HG02642 (cell line): ENCODE measurements at regions not wholly inside any gene's neighbourhood (a gene's known extent, or its start where the extent isn't known, plus 50 kb on each side); places are given as distances from the start of the nearest gene placed in this dataset.

ENCODE experiments used
- ATAC-seq: cut with Tn5 transposase; IDR thresholded peaks from one replicate; pipeline ENCODE4 v1.9.1; 2021; ENCODE audit warnings: mild to moderate bottlenecking; ENCODE audit not compliant: unreplicated experiment, poor library complexity

DNA sequence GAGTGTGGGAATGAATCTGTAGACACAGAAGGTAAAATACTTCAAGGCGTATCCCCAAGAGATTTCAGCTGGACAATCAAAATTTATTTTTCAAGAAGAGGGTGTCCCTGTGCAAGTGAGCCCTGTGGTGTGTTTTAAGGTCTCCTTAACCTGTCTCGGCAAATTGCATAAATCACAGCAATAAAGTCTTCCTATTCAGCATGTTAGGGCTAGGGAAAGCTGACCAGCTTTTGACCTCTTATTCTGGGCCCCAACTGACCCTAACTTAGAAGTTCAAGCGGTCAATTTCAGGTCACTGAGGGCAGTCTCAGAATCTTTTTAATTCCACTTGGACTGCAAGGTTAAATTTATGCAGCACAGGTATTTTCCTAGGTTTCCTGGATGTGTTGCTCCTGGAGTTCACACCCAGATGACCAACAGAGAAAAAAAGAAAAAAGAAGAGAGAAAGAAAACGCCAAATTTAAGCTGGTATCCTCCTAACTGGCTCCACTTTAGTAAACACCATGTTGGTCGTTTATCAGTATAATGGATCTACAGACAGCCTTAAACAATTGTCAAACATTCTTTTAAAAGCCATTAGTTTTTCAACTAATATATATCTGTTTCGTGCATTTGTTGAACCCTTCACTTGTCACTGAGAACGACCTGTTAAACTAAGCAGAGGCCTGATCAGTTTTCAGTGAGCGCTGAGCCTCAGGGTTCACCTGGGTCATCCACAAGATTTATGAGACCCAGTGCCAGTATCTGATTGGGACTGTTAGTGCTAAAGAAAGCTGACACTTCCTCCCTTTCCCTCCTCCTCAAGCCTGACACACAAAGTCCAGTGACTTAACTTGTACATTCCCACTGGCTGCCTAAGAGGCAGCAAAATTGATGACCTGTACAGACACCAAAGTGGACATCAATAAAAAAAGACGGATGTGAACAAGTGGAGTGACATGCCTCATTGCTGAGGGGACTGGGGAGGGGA lies 546.1 kb downstream of the NR2F1-AS1 start:
- ATAC-seq: no peak

DNA sequence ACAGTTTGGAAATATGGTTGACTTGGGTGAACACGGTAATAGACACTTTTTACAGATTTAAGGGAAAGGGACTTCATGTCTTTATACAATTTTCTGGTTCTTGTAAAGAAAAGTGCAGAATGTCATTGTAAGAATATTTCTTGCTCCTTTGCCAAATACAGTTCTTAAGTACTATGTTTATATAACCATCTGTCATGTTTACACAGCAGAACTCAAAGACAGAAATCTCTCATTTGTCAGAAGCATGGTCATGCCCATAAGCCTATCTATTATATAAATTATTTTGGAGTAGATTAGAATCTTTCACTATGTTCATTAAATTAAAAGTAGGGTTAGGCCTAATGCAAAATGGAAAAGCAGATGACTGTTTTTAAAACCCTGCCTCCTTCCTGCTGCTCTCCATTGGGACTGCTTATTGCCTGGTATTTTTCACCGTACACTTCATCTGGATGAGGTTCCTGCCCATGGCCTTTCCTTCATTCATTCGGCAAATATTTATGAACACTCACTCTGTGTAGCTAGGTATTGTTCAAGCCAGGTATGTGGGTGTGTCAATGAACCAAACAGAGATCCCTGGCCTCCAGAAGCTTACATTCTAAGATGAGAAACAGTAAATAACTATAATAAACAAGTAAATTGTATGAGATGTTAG lies 558.1 kb downstream of the NR2F1-AS1 start:
- ATAC-seq: no peak

DNA sequence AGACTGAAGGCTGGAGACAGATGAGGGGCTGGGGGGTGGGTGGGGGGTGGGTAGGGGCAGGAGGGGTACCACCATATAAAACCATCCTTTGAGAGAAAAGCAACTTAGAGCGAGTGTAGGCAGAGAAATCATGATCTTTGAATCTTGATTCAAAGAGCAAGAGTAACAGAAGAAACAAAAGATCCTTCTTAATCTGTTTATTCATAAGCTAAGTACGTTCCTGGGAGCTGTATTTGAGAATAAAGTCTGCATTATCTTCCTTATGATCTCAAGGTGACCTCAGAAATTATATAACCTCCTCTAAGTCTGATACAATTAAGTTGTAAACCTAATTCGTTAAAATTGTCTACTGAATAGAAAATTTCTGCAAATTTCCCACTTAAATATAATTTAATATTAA lies 558.8 kb downstream of the NR2F1-AS1 start:
- ATAC-seq: no peak

DNA sequence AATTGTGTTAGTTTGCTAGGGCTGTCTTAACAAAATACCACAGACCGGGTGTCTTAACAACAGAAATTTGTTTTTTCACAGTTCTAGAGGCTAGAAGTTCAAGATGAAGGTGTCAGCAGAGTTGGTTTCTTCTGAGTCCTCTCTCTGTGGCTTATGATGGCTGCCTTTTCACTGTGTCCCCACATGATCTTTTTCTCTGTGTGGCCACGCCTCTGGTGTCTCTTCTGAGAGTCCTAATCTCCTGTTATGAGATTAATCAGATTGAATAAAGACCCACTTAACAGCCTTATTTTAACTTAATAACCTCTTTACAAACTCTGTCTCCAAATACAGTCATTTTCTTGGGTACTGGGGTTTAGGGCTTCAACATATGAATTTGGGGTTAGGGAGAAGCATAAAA lies 561.1 kb downstream of the NR2F1-AS1 start:
- no peak for ATAC-seq

DNA sequence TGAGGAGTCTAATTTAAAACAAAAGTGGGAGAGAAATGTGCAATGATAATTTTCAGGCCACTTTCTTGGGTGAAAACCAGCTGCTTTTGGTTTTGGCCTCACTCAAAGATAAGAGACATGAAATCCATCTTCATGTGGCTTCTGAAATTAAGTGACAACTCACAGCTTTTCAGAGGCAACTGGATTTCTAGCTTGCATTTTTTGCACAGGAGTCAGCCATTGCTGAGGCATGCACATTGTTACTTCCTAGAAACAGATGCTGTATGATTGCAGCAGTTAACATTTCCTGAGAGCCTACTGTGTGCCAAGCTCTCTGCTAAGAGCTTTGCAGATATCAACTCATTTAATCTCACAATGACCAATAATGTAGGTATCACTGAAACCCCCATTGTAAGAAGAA lies 562.6 kb downstream of the NR2F1-AS1 start:
- ATAC-seq: no peak

- no peak for ATAC-seq
Observed at GRCh38 chr5:93017849-93018248, 563.2 kb downstream of the NR2F1-AS1 start.

GRCh38 chr5:93017376-93017775 lies 563.6 kb downstream of the NR2F1-AS1 start:
- ATAC-seq: no peak

DNA sequence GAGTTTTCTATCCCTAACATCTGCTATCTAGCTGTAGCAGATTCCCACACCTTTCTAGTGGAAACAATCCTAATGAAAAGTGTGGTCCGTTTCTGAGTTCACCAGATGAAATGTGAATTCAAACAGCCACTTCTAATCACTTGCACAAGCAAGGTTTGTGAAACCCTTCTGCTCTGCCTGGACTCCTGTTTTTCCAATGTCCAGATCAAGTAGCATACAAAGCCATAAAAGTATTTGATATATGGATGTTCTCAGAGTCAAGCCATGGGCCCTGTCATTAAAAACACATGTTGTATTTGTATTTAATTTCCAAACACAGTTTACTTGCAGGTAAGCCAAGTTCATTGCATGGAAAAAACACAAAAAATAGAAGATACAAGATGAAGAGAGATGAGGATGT lies 570.4 kb downstream of the NR2F1-AS1 start:
- ATAC-seq: no peak

GRCh38 chr5:93010037-93010436 lies 571.0 kb downstream of the NR2F1-AS1 start:
- ATAC-seq: no peak

DNA sequence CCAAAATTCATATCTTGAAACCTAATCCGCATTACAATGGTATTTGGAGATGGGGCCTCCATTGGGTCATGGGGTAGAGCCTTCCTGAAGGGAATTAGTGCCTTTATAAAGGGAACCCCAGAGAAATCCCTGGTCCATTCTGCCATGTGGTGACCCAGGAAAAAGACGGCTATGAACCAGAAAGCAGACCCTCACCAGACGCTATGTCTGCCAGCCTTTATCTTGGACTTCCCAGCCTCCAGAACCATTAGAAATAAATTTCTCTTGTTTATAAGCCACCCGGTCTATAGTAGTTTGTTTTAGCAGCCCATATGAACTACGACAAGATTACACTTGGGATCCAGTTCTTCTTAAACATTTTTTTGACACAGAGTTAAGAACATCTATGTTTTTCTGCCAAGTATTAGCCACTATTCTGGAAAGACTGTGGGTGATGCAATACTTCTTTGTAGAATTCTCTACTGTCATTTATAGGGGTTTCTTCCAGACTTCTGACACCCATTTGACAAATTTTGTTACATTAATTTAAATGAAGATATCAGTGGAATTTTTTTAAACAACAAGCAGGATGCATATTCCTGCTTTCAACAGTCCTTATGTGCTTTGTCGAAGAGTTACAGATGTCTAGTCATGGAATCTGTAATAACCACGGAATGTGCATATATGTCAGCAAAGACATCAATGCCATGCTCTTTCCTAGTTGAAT lies 572.4 kb downstream of the NR2F1-AS1 start:
- no peak for ATAC-seq

DNA sequence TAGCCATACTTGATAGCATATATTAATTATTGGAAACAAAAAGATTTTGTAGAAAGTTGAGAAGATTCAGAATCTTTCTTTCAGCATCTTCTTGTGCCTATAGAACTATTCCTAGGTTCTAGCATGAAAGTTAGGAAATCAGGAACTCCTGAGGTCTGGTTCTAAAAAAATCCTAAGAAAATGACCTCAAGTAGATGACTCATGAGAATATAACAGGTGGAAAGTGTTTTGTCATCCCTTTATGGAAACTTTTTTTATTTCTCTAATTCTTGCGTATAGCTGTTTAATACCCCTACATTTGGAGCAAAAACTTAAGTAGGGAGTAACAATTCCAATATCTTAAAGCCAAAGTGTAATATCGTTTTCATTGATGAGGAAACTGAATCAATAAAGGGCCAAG lies 574.1 kb downstream of the NR2F1-AS1 start:
- ATAC-seq: no peak

- no peak for ATAC-seq
Observed at GRCh38 chr5:92998456-92998855, 582.6 kb downstream of the NR2F1-AS1 start.

DNA sequence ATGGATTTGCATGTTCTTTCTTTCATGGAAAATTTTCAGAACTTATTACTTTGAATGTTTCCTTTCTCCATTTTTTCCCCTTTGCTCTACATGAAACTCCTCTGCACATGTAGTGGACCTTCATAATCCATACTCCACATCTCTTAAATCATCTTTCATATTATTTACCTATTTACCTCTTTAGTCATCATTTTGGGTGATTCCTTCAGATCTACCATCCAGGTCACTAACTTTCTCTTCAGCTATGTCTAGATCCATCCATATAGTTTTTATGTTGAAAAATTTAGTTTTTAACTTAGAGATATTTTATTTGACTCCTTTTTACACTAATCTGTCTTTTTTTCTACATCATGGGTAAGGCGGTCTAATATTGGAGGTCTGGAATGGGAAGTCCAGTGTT lies 586.6 kb downstream of the NR2F1-AS1 start:
- no peak for ATAC-seq

- no peak for ATAC-seq
Observed at GRCh38 chr5:92992073-92992472, 588.9 kb downstream of the NR2F1-AS1 start.

DNA sequence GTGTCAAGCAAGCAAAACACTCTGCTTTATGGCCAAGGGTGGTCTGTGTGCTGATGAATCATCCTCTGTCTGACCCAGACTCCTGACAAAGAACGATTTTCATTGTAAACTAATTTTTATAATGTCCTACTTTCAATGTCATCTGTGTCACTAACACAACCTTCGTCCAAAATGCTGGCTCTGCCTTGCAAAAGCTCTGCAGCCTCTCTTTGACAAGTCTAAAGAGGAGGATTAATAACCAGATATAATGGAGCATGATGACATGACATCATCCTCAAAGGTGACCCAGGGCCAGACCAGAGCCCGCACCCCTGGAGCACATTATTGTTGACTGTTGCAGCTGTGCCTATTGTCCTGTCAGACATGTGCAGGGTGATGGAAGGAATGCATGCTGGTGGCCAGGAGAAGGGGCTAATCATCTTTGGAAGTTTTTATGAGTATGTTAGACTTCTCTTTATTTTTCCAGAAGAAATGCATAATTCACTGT lies 589.4 kb downstream of the NR2F1-AS1 start:
- no peak for ATAC-seq

GRCh38 chr5:92990771-92991170 lies 590.2 kb downstream of the NR2F1-AS1 start:
- ATAC-seq: no peak

DNA sequence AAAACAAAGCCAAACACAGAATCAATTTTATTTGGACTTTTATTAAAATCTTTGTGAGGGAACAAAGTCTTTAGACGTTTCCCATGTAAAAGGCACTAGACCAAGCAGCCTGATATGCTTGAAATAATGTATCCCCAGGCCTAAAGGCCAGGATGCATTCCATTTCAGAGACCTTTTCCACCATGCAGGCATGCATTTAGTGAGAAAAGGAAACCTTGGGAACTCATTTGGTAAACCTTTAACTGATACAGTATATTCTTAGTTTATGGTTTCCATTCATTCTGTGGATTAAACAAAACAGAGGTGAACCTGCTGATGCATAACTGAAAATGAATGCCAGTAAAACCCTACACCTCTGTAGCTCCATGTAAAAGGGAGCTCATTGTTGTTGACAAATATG lies 600.0 kb downstream of the NR2F1-AS1 start:
- no peak for ATAC-seq

- no peak for ATAC-seq
Observed at GRCh38 chr5:92980491-92980890, 600.5 kb downstream of the NR2F1-AS1 start.

- no peak for ATAC-seq
Observed at GRCh38 chr5:92979716-92980115, 601.3 kb downstream of the NR2F1-AS1 start.

DNA sequence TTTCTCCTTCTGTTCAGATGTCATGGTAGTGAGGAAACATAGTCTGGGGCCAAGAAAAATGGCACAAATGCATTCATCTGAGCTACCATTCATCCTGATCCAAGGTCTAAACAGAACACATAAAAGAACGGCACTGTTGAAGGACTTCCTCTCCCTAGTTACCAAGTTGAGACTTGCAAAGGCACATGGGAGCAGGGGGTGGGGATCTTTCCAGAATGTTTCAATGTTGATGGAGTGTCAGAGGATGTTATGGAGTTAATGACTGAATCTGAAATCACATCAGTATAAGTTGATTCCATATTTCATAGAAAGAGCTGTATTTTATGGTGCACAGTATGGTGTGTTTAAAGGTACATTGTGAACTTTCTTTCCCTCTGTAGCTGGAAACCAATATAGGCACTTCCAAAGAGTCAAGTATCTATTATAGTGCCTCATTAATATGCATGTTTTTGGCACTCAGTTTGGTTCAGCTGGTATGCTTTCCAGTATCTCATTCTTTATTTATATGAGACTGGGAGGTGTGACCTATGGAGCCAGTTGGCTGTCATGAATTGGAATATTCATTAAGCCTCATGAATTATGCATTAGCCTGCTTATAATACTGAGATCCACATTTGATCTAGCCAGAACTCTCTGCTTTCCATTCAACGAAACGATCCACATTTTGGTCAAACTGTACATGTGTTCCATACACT lies 603.0 kb downstream of the NR2F1-AS1 start:
- ATAC-seq: no peak
